GM23338 (cell line): ENCODE measurements at regions not wholly inside any gene's neighbourhood (a gene's known extent, or its start where the extent isn't known, plus 50 kb on each side); places are given as distances from the start of the nearest gene placed in this dataset.

Experiments
- ATAC-seq: fragments of 200-7000 bp; cut with Tn5 transposase; 3 replicates; pipeline ENCODE4 v1.9.1; 2020
- DNase-seq: peaks from one replicate; pipeline ENCODE4 v3.0.0-alpha.2; 2015; ENCODE audit warnings: low spot score
- H2AFZ ChIP-seq: fragments of 200-600 bp; sonication (generic); 2 replicates; pipeline ENCODE4 v1.8.0; 2016; ENCODE audit warnings: antibody characterized with exemption, mild to moderate bottlenecking, moderate library complexity
- H3F3A ChIP-seq: fragments of 200-600 bp; sonication (generic); replicated peaks from 2 replicates; pipeline ENCODE4 v1.8.0; 2017; ENCODE audit warnings: antibody characterized with exemption, mixed run types, low read depth
- H3K27ac ChIP-seq: fragments of 200-600 bp; sonication (generic); 2 replicates; pipeline ENCODE4 v1.6.1; 2016; ENCODE audit warnings: low read depth
- H3K27me3 ChIP-seq: fragments of 200-600 bp; sonication (generic); 2 replicates; pipeline ENCODE4 v1.8.0; 2016; ENCODE audit warnings: mild to moderate bottlenecking, mixed run types, moderate library complexity; ENCODE audit not compliant: insufficient read depth
- H3K36me3 ChIP-seq: fragments of 200-600 bp; sonication (generic); 2 replicates; pipeline ENCODE4 v1.8.0; 2016; ENCODE audit warnings: mild to moderate bottlenecking; ENCODE audit not compliant: insufficient read depth
- H3K4me1 ChIP-seq: fragments of 200-600 bp; sonication (generic); 2 replicates; pipeline ENCODE4 v1.8.0; 2016; ENCODE audit warnings: mild to moderate bottlenecking, moderate library complexity; ENCODE audit not compliant: insufficient read depth
- H3K4me2 ChIP-seq: fragments of 200-600 bp; sonication (generic); 2 replicates; pipeline ENCODE4 v1.7.1; 2017; ENCODE audit warnings: mixed run types
- H3K4me3 ChIP-seq: fragments of 200-600 bp; sonication (generic); 2 replicates; pipeline ENCODE4 v1.6.1; 2016; ENCODE audit warnings: mixed run types
- H3K79me2 ChIP-seq: fragments of 200-600 bp; sonication (generic); replicated peaks from 2 replicates; pipeline ENCODE4 v1.8.0; 2017; ENCODE audit warnings: mild to moderate bottlenecking; ENCODE audit not compliant: insufficient read depth
- H3K9me2 ChIP-seq: fragments of 200-600 bp; sonication (generic); 2 replicates; pipeline ENCODE4 v1.8.0; 2017; ENCODE audit not compliant: insufficient read depth
- H4K20me1 ChIP-seq: fragments of 200-600 bp; sonication (generic); replicated peaks from 2 replicates; pipeline ENCODE4 v1.8.0; 2017; ENCODE audit warnings: mild to moderate bottlenecking; ENCODE audit not compliant: insufficient read depth
- H3K27ac Mint-ChIP-seq: 2 replicates; pipeline ENCODE4 v1.8.0; 2020; ENCODE audit warnings: inconsistent platforms, mild to moderate bottlenecking, moderate library complexity, mixed read lengths
- H3K27me3 Mint-ChIP-seq: 3 replicates; pipeline ENCODE4 v1.8.0; 2022; ENCODE audit warnings: low read depth, mild to moderate bottlenecking, moderate library complexity, mixed read lengths, inconsistent platforms; ENCODE audit not compliant: insufficient read depth, poor library complexity
- H3K36me3 Mint-ChIP-seq: 3 replicates; pipeline ENCODE4 v1.8.0; 2021; ENCODE audit warnings: low read depth, mild to moderate bottlenecking, inconsistent platforms, moderate library complexity, mixed read lengths
- H3K4me1 Mint-ChIP-seq: 3 replicates; pipeline ENCODE4 v1.8.0; 2020; ENCODE audit warnings: mild to moderate bottlenecking, inconsistent platforms, mixed read lengths
- H3K4me3 Mint-ChIP-seq: 3 replicates; pipeline ENCODE4 v1.8.0; 2021; ENCODE audit warnings: moderate library complexity, mild to moderate bottlenecking, inconsistent platforms, mixed read lengths
- H3K9me3 Mint-ChIP-seq: 3 replicates; pipeline ENCODE4 v1.8.0; 2020; ENCODE audit warnings: moderate library complexity, mild to moderate bottlenecking, inconsistent platforms, mixed read lengths
- CREB1 ChIP-seq: fragments of 250-450 bp; sonication (Bioruptor Pico); IDR thresholded peaks from 2 replicates; pipeline ENCODE4 v1.5.0; 2020; ENCODE audit warnings: low read depth, mild to moderate bottlenecking, moderate library complexity
- CTCF ChIP-seq, 2 experiments: fragments of 200-600 bp in 1 of 2; sonication (generic) in 1 of 2; conservative IDR thresholded peaks; 2 replicates each; pipeline versions ENCODE4 v1.5.1 to v1.6.1; 2016 to 2017; ENCODE audit warnings: antibody characterized with exemption in 2 of 2, low read depth in 2 of 2, mild to moderate bottlenecking in 2 of 2, moderate library complexity in 1 of 2
- EZH2 ChIP-seq: fragments of 200-600 bp; sonication (generic); IDR thresholded peaks from one replicate; pipeline ENCODE4 v1.8.0; 2017; ENCODE audit warnings: antibody characterized with exemption, mild to moderate bottlenecking, low read depth; ENCODE audit not compliant: unreplicated experiment
- POLR2AphosphoS5 ChIP-seq: IDR thresholded peaks from 2 replicates; pipeline ENCODE4 v1.6.1; 2016; ENCODE audit warnings: antibody characterized with exemption, low read depth
- STAT1 ChIP-seq: IDR thresholded peaks from one replicate; pipeline ENCODE4 v1.6.1; 2016; ENCODE audit warnings: antibody characterized with exemption; ENCODE audit not compliant: unreplicated experiment
- ZNF114 ChIP-seq: fragments of 250-450 bp; sonication (Bioruptor Pico); IDR thresholded peaks from 2 replicates; pipeline ENCODE4 v1.5.0; 2020; ENCODE audit warnings: mild to moderate bottlenecking, moderate library complexity
- ZNF462 ChIP-seq: fragments of 250-450 bp; sonication (Bioruptor Pico); IDR thresholded peaks from 2 replicates; pipeline ENCODE4 v1.5.0; 2020; ENCODE audit warnings: mild to moderate bottlenecking, moderate library complexity
- TF ChIP-seq, protein P1 (sequence below): IDR thresholded peaks from 2 replicates; pipeline ENCODE4 v1.6.1; 2016; ENCODE audit warnings: antibody characterized with exemption

GRCh38 chr1:60936591-60937342 lies 145.6 kb upstream of the NFIA start:
- H3K4me3 ChIP-seq = no peak overlapping the region
- TF ChIP-seq CREB1 (CRISPR knock-in tag) = no peak
- no peak for TF ChIP-seq ZNF114 (CRISPR knock-in tag)
- TF ChIP-seq ZNF462 (CRISPR knock-in tag) = no peak
- TF ChIP-seq POLR2AphosphoS5 = no peak
- no peak for TF ChIP-seq EZH2
- peaks cover 38% of the 10 kb centered on the region for H3K4me1 ChIP-seq
- no peak overlapping the region for H3K27ac ChIP-seq
- Mint-ChIP-seq H3K27ac (no peak overlapping the region), H3K27me3 (peaks cover 8% of the 10 kb centered on the region), H3K9me3 (no peaks in the 10 kb centered on the region), H3K36me3 (no peaks in the 10 kb centered on the region; the same call in 2 of the 3 replicates), H3K4me3 (no peak overlapping the region), H3K4me1 (peaks cover 49% of the 10 kb centered on the region)
- ATAC-seq (no peak), DNase-seq (no peak)
- no peaks in the 10 kb centered on the region for H4K20me1 ChIP-seq
- no peaks in the 10 kb centered on the region for H3F3A ChIP-seq
- H3K27me3 ChIP-seq = no peaks in the 10 kb centered on the region
- H3K9me2 ChIP-seq = peaks cover 10% of the 10 kb centered on the region
- H2AFZ ChIP-seq = 0 out of 2 replicates have a peak overlapping the region, but pooled peaks have one; percentile 24
- no peak overlapping the region for H3K4me2 ChIP-seq
- H3K79me2 ChIP-seq = no peaks in the 10 kb centered on the region
- no peaks in the 10 kb centered on the region for H3K36me3 ChIP-seq

DNA sequence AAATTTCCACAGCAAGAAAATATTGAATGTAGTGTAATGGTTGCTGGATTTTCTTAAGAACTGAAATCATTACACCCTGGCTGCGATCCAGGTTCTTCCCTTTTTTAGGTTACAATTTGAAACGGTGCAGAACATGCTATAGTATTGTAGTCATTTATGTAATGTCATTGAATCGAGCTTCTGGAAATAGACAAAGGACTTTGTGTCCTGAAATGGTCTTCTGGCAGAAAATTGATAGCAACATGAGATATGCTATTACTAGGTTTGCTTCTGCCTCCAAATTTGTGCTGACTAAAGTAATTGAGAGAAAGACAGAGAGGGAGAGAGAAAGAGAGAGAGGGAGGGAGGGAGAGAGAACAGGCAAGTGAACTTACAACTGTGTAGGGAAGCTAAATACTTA lies 146.2 kb upstream of the NFIA start:
- Histone ChIP-seq H4K20me1 (no peaks in the 10 kb centered on the region), H2AFZ (0 out of 2 replicates have a peak overlapping the region, but pooled peaks have one; percentile 45), H3K79me2 (no peaks in the 10 kb centered on the region), H3K4me2 (no peak overlapping the region), H3K27me3 (no peaks in the 10 kb centered on the region), H3K4me3 (no peak overlapping the region), H3K36me3 (no peaks in the 10 kb centered on the region), H3K27ac (no peak overlapping the region), H3K4me1 (peaks cover 37% of the 10 kb centered on the region), H3K9me2 (peaks cover 10% of the 10 kb centered on the region), H3F3A (no peaks in the 10 kb centered on the region)
- Mint-ChIP-seq H3K27me3 (peaks cover 8% of the 10 kb centered on the region), H3K36me3 (no peaks in the 10 kb centered on the region; the same call in 2 of the 3 replicates), H3K4me3 (no peak overlapping the region), H3K27ac (no peak overlapping the region), H3K9me3 (no peaks in the 10 kb centered on the region), H3K4me1 (peaks cover 49% of the 10 kb centered on the region)
- ATAC-seq (no peak), DNase-seq (no peak)
- TF ChIP-seq, protein P1, sequence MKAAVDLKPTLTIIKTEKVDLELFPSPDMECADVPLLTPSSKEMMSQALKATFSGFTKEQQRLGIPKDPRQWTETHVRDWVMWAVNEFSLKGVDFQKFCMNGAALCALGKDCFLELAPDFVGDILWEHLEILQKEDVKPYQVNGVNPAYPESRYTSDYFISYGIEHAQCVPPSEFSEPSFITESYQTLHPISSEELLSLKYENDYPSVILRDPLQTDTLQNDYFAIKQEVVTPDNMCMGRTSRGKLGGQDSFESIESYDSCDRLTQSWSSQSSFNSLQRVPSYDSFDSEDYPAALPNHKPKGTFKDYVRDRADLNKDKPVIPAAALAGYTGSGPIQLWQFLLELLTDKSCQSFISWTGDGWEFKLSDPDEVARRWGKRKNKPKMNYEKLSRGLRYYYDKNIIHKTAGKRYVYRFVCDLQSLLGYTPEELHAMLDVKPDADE = no peak
- TF ChIP-seq STAT1 = no peak
- TF ChIP-seq CTCF (conservative IDR thresholded peaks at IDR 0.05; ENCODE audit: low read depth in 2 of 2) = no peak
